ENCODE measurements at regions not wholly inside any gene's neighbourhood (a gene's known extent, or its start where the extent isn't known, plus 50 kb on each side); places are given as distances from the start of the nearest gene placed in this dataset.

GRCh38 chr6:71127374-71127773 lies 161.2 kb upstream of the OGFRL1 start:
- Histone ChIP-seq H3K27ac (peak overlapping the region; percentile 38), H3K9me3 (no peaks in the 10 kb centered on the region), H3K4me1 (ENCODE audit: control insufficient read depth in 1 of 2, insufficient read depth in 1 of 2, low read depth in 1 of 2, low read length in 1 of 2) (peaks cover 7 to 9% of the 10 kb centered on the region in 2 experiments), H3K36me3 (no peaks in the 10 kb centered on the region), H3K4me3 (ENCODE audit: low read depth in 1 of 2, low read length in 1 of 2) (no peak overlapping the region), H3K27me3 (no peaks in the 10 kb centered on the region)
- TF ChIP-seq CTCF (IDR thresholded peaks at IDR 0.05): no peak

GRCh38 chr6:71130277-71130676 lies 158.3 kb upstream of the OGFRL1 start:
- Histone ChIP-seq H3K36me3 (no peaks in the 10 kb centered on the region), H3K9me3 (no peaks in the 10 kb centered on the region), H3K4me3 (ENCODE audit: low read depth in 1 of 2, low read length in 1 of 2) (no peak overlapping the region), H3K27ac (no peak overlapping the region), H3K4me1 (ENCODE audit: control insufficient read depth in 1 of 2, insufficient read depth in 1 of 2, low read depth in 1 of 2, low read length in 1 of 2) (peaks cover 7 to 9% of the 10 kb centered on the region in 2 experiments), H3K27me3 (no peaks in the 10 kb centered on the region)
- no peak for TF ChIP-seq CTCF (IDR thresholded peaks at IDR 0.05)

GRCh38 chr6:71134929-71135642 lies 153.5 kb upstream of the OGFRL1 start:
- Histone ChIP-seq H3K27ac (no peak overlapping the region), H3K4me3 (ENCODE audit: low read depth in 1 of 2, low read length in 1 of 2) (no peak overlapping the region), H3K9me3 (no peaks in the 10 kb centered on the region), H3K27me3 (no peaks in the 10 kb centered on the region), H3K36me3 (no peaks in the 10 kb centered on the region), H3K4me1 (ENCODE audit: control insufficient read depth in 1 of 2, insufficient read depth in 1 of 2, low read depth in 1 of 2, low read length in 1 of 2) (no peaks in the 10 kb centered on the region)
- no peak for TF ChIP-seq CTCF (IDR thresholded peaks at IDR 0.05)

- Histone ChIP-seq H3K27ac (no peak overlapping the region), H3K4me1 (ENCODE audit: control insufficient read depth in 1 of 2, insufficient read depth in 1 of 2, low read depth in 1 of 2, low read length in 1 of 2) (no peaks in the 10 kb centered on the region), H3K4me3 (ENCODE audit: low read depth in 1 of 2, low read length in 1 of 2) (no peak overlapping the region), H3K27me3 (no peaks in the 10 kb centered on the region), H3K9me3 (no peaks in the 10 kb centered on the region), H3K36me3 (no peaks in the 10 kb centered on the region)
- no peak for TF ChIP-seq CTCF (IDR thresholded peaks at IDR 0.05)
Observed at GRCh38 chr6:71137973-71138372, 150.6 kb upstream of the OGFRL1 start.

GRCh38 chr6:71138376-71138775 lies 150.2 kb upstream of the OGFRL1 start:
- Histone ChIP-seq H3K27me3 (no peaks in the 10 kb centered on the region), H3K36me3 (no peaks in the 10 kb centered on the region), H3K4me3 (ENCODE audit: low read depth in 1 of 2, low read length in 1 of 2) (no peak overlapping the region), H3K9me3 (no peaks in the 10 kb centered on the region), H3K27ac (no peak overlapping the region), H3K4me1 (ENCODE audit: control insufficient read depth in 1 of 2, insufficient read depth in 1 of 2, low read depth in 1 of 2, low read length in 1 of 2) (no peaks in the 10 kb centered on the region)
- no peak for TF ChIP-seq CTCF (IDR thresholded peaks at IDR 0.05)
